NOMO-1 (cell line): ENCODE measurements at regions not wholly inside any gene's neighbourhood (a gene's known extent, or its start where the extent isn't known, plus 50 kb on each side); places are given as distances from the start of the nearest gene placed in this dataset.
A peak's percentile ranks its signal among the peaks of the same experiment; 100 is the strongest.

ENCODE experiments used
- DNase-seq, 2 experiments: peaks; one replicate each; lab custom pipeline; 2025; ENCODE audit not compliant: unreplicated experiment in 2 of 2; lab: John Stamatoyannopoulos, UW

GRCh38 chr4:19803406-19803805 lies 448.3 kb upstream of the SLIT2 start:
- DNase-seq = no peak

GRCh38 chr4:19793831-19794230 lies 457.9 kb upstream of the SLIT2 start:
- no peak for DNase-seq

- DNase-seq = no peak
Measured at GRCh38 chr4:19791422-19792123, 460.1 kb upstream of the SLIT2 start.

GRCh38 chr4:19786616-19787015 lies 465.1 kb upstream of the SLIT2 start:
- no peak for DNase-seq

- DNase-seq = no peak
Measured at GRCh38 chr4:19783667-19784223, 468.0 kb upstream of the SLIT2 start.

- no peak for DNase-seq
Measured at GRCh38 chr4:19780871-19781270, 470.8 kb upstream of the SLIT2 start.

- DNase-seq = no peak
Measured at GRCh38 chr4:19776929-19777328, 474.8 kb upstream of the SLIT2 start.

- DNase-seq = no peak
Measured at GRCh38 chr4:19776021-19776459, 475.7 kb upstream of the SLIT2 start.

GRCh38 chr4:19774690-19775256 lies 476.9 kb upstream of the SLIT2 start:
- no peak for DNase-seq

GRCh38 chr4:19772581-19772980 lies 479.1 kb upstream of the SLIT2 start:
- DNase-seq = no peak

GRCh38 chr4:19756661-19757060 lies 495.0 kb upstream of the SLIT2 start:
- peak; percentile 32 to 37 for DNase-seq

- no peak for DNase-seq
Measured at GRCh38 chr4:19752599-19752998, 499.1 kb upstream of the SLIT2 start.

- DNase-seq = no peak
Measured at GRCh38 chr4:19748519-19749479, 502.9 kb upstream of the SLIT2 start.

- DNase-seq = no peak
Measured at GRCh38 chr4:19746377-19746776, 505.3 kb upstream of the SLIT2 start.

- no peak for DNase-seq
Measured at GRCh38 chr4:19743115-19743638, 508.5 kb upstream of the SLIT2 start.

GRCh38 chr4:19739101-19739651 lies 512.5 kb upstream of the SLIT2 start:
- DNase-seq = no peak

GRCh38 chr4:19736968-19737756 lies 514.5 kb upstream of the SLIT2 start:
- DNase-seq = no peak

- no peak for DNase-seq
Measured at GRCh38 chr4:19735012-19735411, 516.7 kb upstream of the SLIT2 start.

- DNase-seq = peak; percentile 27 to 63
Measured at GRCh38 chr4:19729886-19730651, 521.6 kb upstream of the SLIT2 start.
